ENCODE measurements at regions not wholly inside any gene's neighbourhood (a gene's known extent, or its start where the extent isn't known, plus 50 kb on each side); places are given as distances from the start of the nearest gene placed in this dataset.

GRCh38 chr2:126793885-126794613, 104.6 kb upstream of the TEX51 start:
- DNase-seq (ENCODE audit: low spot score) = no peak

GRCh38 chr2:126795656-126796055, 103.0 kb upstream of the TEX51 start:
- DNase-seq (ENCODE audit: low spot score) = no peak

DNA sequence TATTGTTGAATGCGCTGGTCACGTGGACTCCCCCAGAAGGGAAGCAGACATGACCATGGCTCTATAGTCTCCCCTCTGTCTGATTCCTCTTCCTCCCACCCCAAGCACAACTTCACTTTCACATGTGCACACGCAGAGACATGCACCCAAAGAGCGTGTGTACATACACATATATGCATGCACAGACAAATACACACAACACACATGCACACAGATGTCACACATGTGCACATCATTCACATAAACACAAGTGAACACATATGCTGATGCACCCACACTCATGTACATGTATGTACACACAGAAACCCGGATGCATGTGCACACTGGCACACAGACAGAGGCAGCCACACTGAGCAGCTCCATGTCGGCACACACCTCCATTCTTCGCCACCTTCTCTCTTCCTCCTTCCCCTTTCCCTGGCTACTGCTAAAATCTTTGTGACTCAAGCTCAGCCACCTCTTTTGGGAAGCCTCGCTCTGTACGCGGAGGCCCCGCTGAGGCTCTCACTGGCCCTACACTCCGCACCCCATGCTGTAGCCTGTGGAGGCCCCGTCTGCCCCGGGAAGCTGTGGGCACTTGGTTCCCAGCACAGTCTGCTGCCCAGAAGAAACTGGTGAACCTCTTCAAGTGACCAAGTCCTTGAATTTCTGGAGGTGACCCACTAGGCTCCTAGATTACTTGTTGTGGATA, 101.6 kb upstream of the TEX51 start:
- no peak for DNase-seq (ENCODE audit: low spot score)

GRCh38 chr2:126797622-126798275, 100.9 kb upstream of the TEX51 start:
- no peak for DNase-seq (ENCODE audit: low spot score)

DNA sequence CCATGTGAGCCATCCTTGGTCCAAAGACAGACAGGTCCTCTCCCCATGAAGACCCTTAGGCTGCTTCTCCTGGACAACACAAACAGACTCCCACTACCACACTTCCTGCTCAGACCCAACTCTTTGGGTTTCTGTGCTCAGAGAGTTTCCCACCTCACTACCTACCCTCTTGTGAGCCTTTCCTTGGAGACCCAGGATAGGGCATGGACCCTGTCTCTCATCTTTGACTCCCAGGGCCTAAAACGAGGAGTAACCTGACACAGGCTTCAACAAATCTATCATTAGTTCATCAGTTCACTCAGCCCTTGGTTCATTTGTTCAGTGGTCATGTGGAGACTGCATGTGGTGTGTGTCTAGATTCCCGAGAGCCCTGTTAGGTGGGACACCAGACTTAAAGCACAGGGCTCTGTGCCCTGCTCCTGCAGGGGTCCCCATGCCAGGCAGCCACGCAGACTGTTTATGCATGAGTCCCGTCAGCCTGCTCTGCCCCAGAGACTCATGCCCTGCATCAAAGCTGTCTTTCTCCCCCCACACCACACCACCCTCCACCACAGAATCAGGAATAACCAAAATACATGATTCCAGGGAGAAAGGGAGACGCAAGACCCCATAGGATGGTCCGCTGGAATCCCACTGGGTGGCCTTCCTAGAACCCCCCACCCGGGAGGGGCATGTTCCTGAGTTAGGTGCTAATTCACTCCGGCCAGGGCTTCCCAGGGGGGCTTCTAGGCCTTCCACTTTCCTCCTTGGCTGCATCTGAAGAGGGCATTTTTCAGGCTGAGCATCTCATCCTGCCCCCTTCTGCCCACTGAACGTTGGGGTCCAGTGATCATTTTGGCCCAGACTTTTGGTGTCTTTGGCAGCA, 100.2 kb upstream of the TEX51 start:
- DNase-seq (ENCODE audit: low spot score) = no peak

DNA sequence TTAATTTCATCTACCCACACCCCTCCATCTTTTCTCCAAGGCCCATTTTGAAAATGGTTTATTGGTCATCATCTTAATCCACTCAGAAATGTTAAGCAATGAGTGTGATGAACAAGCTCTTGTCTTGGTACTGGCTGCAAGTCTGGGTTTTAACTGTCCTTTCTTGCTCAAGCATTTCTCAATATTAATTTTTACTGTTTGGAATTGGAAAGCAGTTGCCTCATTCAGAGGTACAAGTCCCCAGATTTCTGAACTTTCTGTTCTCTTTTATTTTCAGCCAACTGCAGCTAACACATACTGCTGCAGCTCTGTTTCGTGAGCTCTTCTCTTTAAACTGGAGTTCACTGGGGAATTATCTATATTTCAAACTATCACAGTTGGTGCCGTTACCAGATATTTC, 99.4 kb upstream of the TEX51 start:
- no peak for DNase-seq (ENCODE audit: low spot score)

DNA sequence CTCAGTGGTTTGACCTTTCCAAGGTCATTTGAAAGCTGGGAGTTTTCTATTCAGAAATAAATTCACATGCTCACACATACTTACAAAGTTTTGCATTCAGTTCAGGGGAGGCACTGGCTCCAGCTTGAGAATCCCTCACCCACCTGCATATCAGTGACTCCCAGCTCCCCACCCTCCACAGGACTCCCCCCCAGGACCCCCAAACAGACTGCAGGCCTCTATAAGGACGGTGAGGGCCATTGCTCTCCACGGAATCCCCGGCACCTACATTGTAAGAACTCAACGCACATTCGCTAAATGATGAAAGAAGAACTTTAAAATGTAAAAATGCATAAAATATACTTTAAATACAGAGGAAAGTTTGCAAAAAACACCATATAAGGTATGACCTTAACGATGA, 97.2 kb upstream of the TEX51 start:
- DNase-seq (ENCODE audit: low spot score) = no peak

GRCh38 chr2:126802316-126802715, 96.4 kb upstream of the TEX51 start:
- DNase-seq (ENCODE audit: low spot score) = no peak

- DNase-seq (ENCODE audit: low spot score) = no peak
These were observed 95.8 kb upstream of the TEX51 start for GRCh38 chr2:126802774-126803433.

GRCh38 chr2:126803434-126803775, 95.3 kb upstream of the TEX51 start:
- DNase-seq (ENCODE audit: low spot score) = no peak

- DNase-seq (ENCODE audit: low spot score) = no peak
These were observed 94.3 kb upstream of the TEX51 start for GRCh38 chr2:126804347-126804746.

DNA sequence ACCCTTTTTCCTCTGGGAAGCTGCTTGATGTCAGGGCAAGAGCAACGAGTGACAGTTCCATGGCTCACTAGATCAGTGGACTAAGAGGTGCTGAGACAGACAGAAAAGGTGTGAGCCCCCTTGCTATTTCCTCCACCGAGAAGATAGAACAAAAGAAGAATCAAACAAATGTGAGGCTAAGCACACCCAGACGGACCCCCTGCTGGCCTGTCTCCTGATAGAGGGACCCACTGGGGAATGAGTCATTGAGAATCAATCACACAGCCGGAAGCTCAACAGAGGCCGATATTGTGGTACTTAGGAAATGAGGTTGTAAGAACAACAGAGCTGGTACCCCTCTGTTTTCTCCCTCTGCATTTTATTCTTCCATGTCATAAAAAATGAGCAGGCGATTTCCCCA, 89.8 kb upstream of the TEX51 start:
- DNase-seq (ENCODE audit: low spot score) = no peak

DNA sequence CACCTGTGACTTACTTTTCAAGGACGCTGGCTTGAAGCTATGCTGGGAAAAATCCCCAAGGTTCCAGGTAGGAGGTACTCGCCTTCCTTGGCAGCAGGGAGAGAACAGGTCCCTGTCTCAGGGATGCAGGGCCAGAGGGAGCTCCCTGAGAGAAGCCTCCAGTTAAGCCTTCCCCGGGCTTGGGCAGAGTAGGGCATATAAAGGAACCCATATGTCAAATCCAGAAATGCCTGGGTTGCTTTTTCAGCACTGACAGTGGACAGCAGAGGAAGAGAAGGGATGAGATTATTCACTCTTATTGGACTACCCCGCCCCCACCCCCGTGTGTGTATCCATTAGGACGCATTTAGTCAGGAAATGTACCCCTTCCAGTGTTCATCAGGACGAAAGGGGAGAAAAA, 89.3 kb upstream of the TEX51 start:
- DNase-seq (ENCODE audit: low spot score) = no peak

GRCh38 chr2:126810001-126810400, 88.7 kb upstream of the TEX51 start:
- no peak for DNase-seq (ENCODE audit: low spot score)

- no peak for DNase-seq (ENCODE audit: low spot score)
These were observed 87.6 kb upstream of the TEX51 start for GRCh38 chr2:126811101-126811500.

GRCh38 chr2:126817172-126817571, 81.5 kb upstream of the TEX51 start:
- DNase-seq (ENCODE audit: low spot score) = no peak

- DNase-seq (ENCODE audit: low spot score) = no peak
These were observed 76.6 kb upstream of the TEX51 start for GRCh38 chr2:126822115-126822514.

DNA sequence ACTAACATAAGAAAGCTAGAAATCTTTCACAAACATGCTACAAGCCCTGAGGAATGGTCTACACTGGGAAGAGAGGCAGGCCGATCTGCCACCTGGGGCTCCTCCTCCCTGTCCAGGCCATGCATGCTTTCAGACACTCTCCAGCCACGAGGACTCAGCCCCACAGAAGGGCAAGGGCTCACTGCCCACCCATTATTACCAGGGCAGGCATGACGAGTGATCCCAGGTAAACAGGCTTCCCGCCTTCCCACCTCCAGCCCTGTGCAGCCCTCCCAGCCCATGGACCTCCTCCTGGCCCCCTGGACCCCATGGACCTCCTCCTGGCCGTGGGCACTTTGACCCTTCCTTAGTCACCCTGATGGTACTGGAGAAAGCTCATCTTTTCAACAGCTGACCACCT, 75.8 kb upstream of the TEX51 start:
- no peak for DNase-seq (ENCODE audit: low spot score)

DNA sequence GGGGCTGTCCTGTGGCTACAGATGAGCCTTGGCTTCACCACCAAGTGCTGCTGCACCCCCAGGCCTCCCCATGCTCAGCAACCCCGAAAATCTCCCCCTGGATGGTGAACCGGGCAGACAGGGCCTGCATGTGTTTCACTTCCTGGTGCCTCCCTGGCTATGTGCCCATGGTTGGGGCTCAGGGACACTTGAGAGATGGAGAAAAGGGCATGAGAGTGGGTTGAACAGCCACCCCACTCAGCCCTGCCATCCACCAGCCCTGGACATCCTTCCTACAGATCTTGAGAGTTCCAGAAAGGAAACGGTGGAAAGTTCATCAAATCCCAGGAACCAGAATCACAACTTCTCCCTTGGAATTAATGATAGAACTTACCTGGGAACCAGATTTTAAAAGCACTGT, 74.7 kb upstream of the TEX51 start:
- DNase-seq (ENCODE audit: low spot score) = no peak

GRCh38 chr2:126824663-126825062, 74.0 kb upstream of the TEX51 start:
- DNase-seq (ENCODE audit: low spot score) = no peak

DNA sequence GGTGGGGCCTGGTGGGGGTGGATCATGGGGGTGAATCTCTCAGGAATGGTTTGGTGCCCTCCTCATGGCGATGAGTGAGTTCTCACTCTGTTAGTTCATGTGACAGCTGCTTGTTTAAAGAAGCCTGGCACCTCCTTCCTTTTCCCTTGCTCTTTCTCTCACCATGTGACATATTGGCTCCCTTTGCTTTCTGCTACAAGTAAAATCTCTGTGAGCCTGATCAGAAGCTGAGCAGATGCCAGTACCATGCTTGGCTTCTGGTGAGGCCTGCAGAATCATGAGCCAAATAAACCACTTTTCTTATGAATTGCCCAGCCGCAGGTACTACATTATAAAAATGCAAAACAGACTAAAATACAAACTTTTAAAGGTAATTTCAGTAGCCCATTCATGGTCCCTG, 73.4 kb upstream of the TEX51 start:
- DNase-seq (ENCODE audit: low spot score) = peak; percentile 34

- DNase-seq (ENCODE audit: low spot score) = no peak
These were observed 72.2 kb upstream of the TEX51 start for GRCh38 chr2:126826491-126826890.

Measured in pons (tissue), 1 donor.